GM21825 (cell line): ENCODE measurements at regions not wholly inside any gene's neighbourhood (a gene's known extent, or its start where the extent isn't known, plus 50 kb on each side); places are given as distances from the start of the nearest gene placed in this dataset.

Source experiments
- ATAC-seq: cut with Tn5 transposase; IDR thresholded peaks from one replicate; pipeline ENCODE4 v1.9.1; 2021; ENCODE audit warnings: mild to moderate bottlenecking, moderate library complexity; ENCODE audit not compliant: unreplicated experiment

GRCh38 chr2:163459986-163460385, 275.8 kb downstream of the FIGN start:
- ATAC-seq = no peak

GRCh38 chr2:163456953-163457743, 278.7 kb downstream of the FIGN start:
- no peak for ATAC-seq

GRCh38 chr2:163455815-163456214, 280.0 kb downstream of the FIGN start:
- ATAC-seq = peak; percentile 97

- no peak for ATAC-seq
These were observed 281.9 kb downstream of the FIGN start for GRCh38 chr2:163453920-163454319.

- no peak for ATAC-seq
These were observed 294.2 kb downstream of the FIGN start for GRCh38 chr2:163441603-163442002.

- no peak for ATAC-seq
These were observed 298.8 kb downstream of the FIGN start for GRCh38 chr2:163436963-163437362.

GRCh38 chr2:163428187-163428586, 307.6 kb downstream of the FIGN start:
- no peak for ATAC-seq

GRCh38 chr2:163420604-163421003, 315.2 kb downstream of the FIGN start:
- no peak for ATAC-seq

GRCh38 chr2:163419000-163419830, 316.6 kb downstream of the FIGN start:
- no peak for ATAC-seq

GRCh38 chr2:163417596-163418337, 318.0 kb downstream of the FIGN start:
- peak; percentile 97 for ATAC-seq

GRCh38 chr2:163414121-163414520, 321.7 kb downstream of the FIGN start:
- no peak for ATAC-seq

- no peak for ATAC-seq
These were observed 328.5 kb downstream of the FIGN start for GRCh38 chr2:163407296-163407695.

GRCh38 chr2:163405298-163405697, 330.5 kb downstream of the FIGN start:
- no peak for ATAC-seq

GRCh38 chr2:163401481-163401880, 334.3 kb downstream of the FIGN start:
- ATAC-seq = no peak

GRCh38 chr2:163397451-163397850, 338.4 kb downstream of the FIGN start:
- ATAC-seq = no peak

- ATAC-seq = no peak
These were observed 340.2 kb downstream of the FIGN start for GRCh38 chr2:163395602-163396001.

GRCh38 chr2:163389838-163390237, 346.0 kb downstream of the FIGN start:
- no peak for ATAC-seq

- ATAC-seq = no peak
These were observed 360.3 kb downstream of the FIGN start for GRCh38 chr2:163375472-163375871.

GRCh38 chr2:163375070-163375469, 360.7 kb downstream of the FIGN start:
- no peak for ATAC-seq

GRCh38 chr2:163374282-163374681, 361.5 kb downstream of the FIGN start:
- no peak for ATAC-seq

- no peak for ATAC-seq
These were observed 362.3 kb downstream of the FIGN start for GRCh38 chr2:163373496-163373895.
